Uterus (tissue), 3 donors: ENCODE measurements at regions not wholly inside any gene's neighbourhood (a gene's known extent, or its start where the extent isn't known, plus 50 kb on each side); places are given as distances from the start of the nearest gene placed in this dataset.

Source experiments
- DNase-seq, 2 donors: peaks; one replicate each; pipeline ENCODE4 v3.0.0-alpha.2; 2019 to 2020
- H3K27ac ChIP-seq, 2 donors: fragments of 200-600 bp; sonication (generic); 1 replicate in 1 of 2; 2 replicates in 1 of 2; pipeline ENCODE4 v1.5.1; 2016 to 2018
- H3K27me3 ChIP-seq, 2 donors: fragments of 200-600 bp; sonication (generic); one replicate each; pipeline ENCODE4 v1.5.1; 2018 to 2019; ENCODE audit warnings: control low read depth in 1 of 2
- H3K36me3 ChIP-seq, 2 donors: fragments of 200-600 bp; sonication (generic); one replicate each; pipeline ENCODE4 v1.5.1; 2019; ENCODE audit warnings: control low read depth in 1 of 2
- H3K4me1 ChIP-seq, 2 donors: fragments of 200-600 bp; sonication (generic); one replicate each; pipeline ENCODE4 v1.5.1; 2018 to 2019; ENCODE audit warnings: control low read depth in 1 of 2
- H3K4me3 ChIP-seq, 2 donors: fragments of 200-600 bp; sonication (generic); 1 replicate in 1 of 2; 2 replicates in 1 of 2; pipeline ENCODE4 v1.5.1; 2018 to 2019; ENCODE audit warnings: mild to moderate bottlenecking in 1 of 2
- H3K9me3 ChIP-seq, 2 donors: fragments of 200-600 bp; sonication (generic); one replicate each; pipeline ENCODE4 v1.5.1; 2019; ENCODE audit warnings: control low read depth in 1 of 2
- CTCF ChIP-seq, 4 experiments: fragments of 200-600 bp in 2 of 4; fragments of 450-650 bp in 2 of 4; sonication (generic) in 2 of 4; IDR thresholded peaks; one replicate each; pipeline ENCODE4 v1.5.1; 2016 to 2019; ENCODE audit warnings: antibody characterized with exemption in 4 of 4, mild to moderate bottlenecking in 2 of 4, moderate library complexity in 1 of 4
- POLR2A ChIP-seq, 2 donors: fragments of 450-650 bp; IDR thresholded peaks; one replicate each; pipeline ENCODE4 v1.6.1; 2016; ENCODE audit warnings: antibody characterized with exemption in 2 of 2, mild to moderate bottlenecking in 1 of 2, moderate library complexity in 1 of 2
- intact Hi-C: fragments of 100-400 bp; cut with DNase I; formaldehyde crosslinking; loops from one replicate; pipeline ENCODE4 v1.15.1; 2023; ENCODE audit warnings: low total_unique reads
- donor health status: DM: yes; HTN: yes; CAD: no.

- Histone ChIP-seq H3K27ac (no peak overlapping the region), H3K27me3 (no peaks in the 10 kb centered on the region), H3K36me3 (no peaks in the 10 kb centered on the region), H3K4me1 (no peaks in the 10 kb centered on the region), H3K9me3 (no peaks in the 10 kb centered on the region), H3K4me3 (no peak overlapping the region)
- no peak for DNase-seq
- no peak for TF ChIP-seq POLR2A (IDR thresholded peaks at IDR 0.05)
- intact Hi-C loops = no loop called here
Observed at GRCh38 chr9:22379272-22379671, 67.4 kb upstream of the DMRTA1 start.

- DNase-seq = no peak
- Histone ChIP-seq H3K36me3 (no peaks in the 10 kb centered on the region), H3K4me1 (no peaks in the 10 kb centered on the region), H3K9me3 (no peaks in the 10 kb centered on the region), H3K27me3 (no peaks in the 10 kb centered on the region), H3K4me3 (no peak overlapping the region), H3K27ac (no peak overlapping the region)
- no peak for TF ChIP-seq CTCF (IDR thresholded peaks at IDR 0.05)
- no peak for TF ChIP-seq POLR2A (IDR thresholded peaks at IDR 0.05)
- intact Hi-C loops = no loop called here
Observed at GRCh38 chr9:22381170-22381569, 65.5 kb upstream of the DMRTA1 start.

GRCh38 chr9:22382331-22382730 is 64.3 kb upstream of the DMRTA1 start:
- TF ChIP-seq CTCF (IDR thresholded peaks at IDR 0.05) (no peak), POLR2A (IDR thresholded peaks at IDR 0.05) (no peak)
- H3K9me3 ChIP-seq = no peaks in the 10 kb centered on the region
- H3K36me3 ChIP-seq = no peaks in the 10 kb centered on the region
- no peaks in the 10 kb centered on the region for H3K4me1 ChIP-seq
- intact Hi-C loops = no loop called here
- no peak for DNase-seq
- no peak overlapping the region for H3K4me3 ChIP-seq
- H3K27me3 ChIP-seq = no peaks in the 10 kb centered on the region
- H3K27ac ChIP-seq = no peak overlapping the region

- intact Hi-C loops = no loop called here
- H3K4me1 ChIP-seq = no peaks in the 10 kb centered on the region
- H3K27ac ChIP-seq = no peak overlapping the region
- no peaks in the 10 kb centered on the region for H3K36me3 ChIP-seq
- no peak overlapping the region for H3K4me3 ChIP-seq
- no peak for DNase-seq
- no peaks in the 10 kb centered on the region for H3K9me3 ChIP-seq
- TF ChIP-seq POLR2A (IDR thresholded peaks at IDR 0.05) = no peak
- no peak for TF ChIP-seq CTCF (IDR thresholded peaks at IDR 0.05)
- H3K27me3 ChIP-seq = no peaks in the 10 kb centered on the region
Observed at GRCh38 chr9:22383718-22384117, 62.9 kb upstream of the DMRTA1 start.

- Histone ChIP-seq H3K9me3 (no peaks in the 10 kb centered on the region), H3K27me3 (no peaks in the 10 kb centered on the region), H3K4me1 (no peaks in the 10 kb centered on the region), H3K36me3 (no peaks in the 10 kb centered on the region), H3K27ac (no peak overlapping the region), H3K4me3 (no peak overlapping the region)
- intact Hi-C loops = no loop called here
- DNase-seq = no peak
- TF ChIP-seq POLR2A (IDR thresholded peaks at IDR 0.05) = no peak
- TF ChIP-seq CTCF (IDR thresholded peaks at IDR 0.05) = no peak
Observed at GRCh38 chr9:22389271-22389670, 57.4 kb upstream of the DMRTA1 start.

- no peak for DNase-seq
- no peaks in the 10 kb centered on the region for H3K27me3 ChIP-seq
- no peaks in the 10 kb centered on the region for H3K4me1 ChIP-seq
- no peaks in the 10 kb centered on the region for H3K36me3 ChIP-seq
- intact Hi-C loops = no loop called here
- no peak overlapping the region for H3K4me3 ChIP-seq
- TF ChIP-seq CTCF (IDR thresholded peaks at IDR 0.05) (no peak), POLR2A (IDR thresholded peaks at IDR 0.05) (no peak)
- no peaks in the 10 kb centered on the region for H3K9me3 ChIP-seq
- no peak overlapping the region for H3K27ac ChIP-seq
Observed at GRCh38 chr9:22392523-22392922, 54.1 kb upstream of the DMRTA1 start.
